NCI-H128 (cell line): ENCODE measurements at regions not wholly inside any gene's neighbourhood (a gene's known extent, or its start where the extent isn't known, plus 50 kb on each side); places are given as distances from the start of the nearest gene placed in this dataset.
"Not testable (repeated sequence)": the region's sequence is repeated elsewhere in the genome, so short reads cannot be mapped to it uniquely, and the experiment has no call there.

Experiments used
- DNase-seq: peaks from one replicate; lab custom pipeline; 2025; ENCODE audit not compliant: unreplicated experiment; lab: John Stamatoyannopoulos, UW

DNA sequence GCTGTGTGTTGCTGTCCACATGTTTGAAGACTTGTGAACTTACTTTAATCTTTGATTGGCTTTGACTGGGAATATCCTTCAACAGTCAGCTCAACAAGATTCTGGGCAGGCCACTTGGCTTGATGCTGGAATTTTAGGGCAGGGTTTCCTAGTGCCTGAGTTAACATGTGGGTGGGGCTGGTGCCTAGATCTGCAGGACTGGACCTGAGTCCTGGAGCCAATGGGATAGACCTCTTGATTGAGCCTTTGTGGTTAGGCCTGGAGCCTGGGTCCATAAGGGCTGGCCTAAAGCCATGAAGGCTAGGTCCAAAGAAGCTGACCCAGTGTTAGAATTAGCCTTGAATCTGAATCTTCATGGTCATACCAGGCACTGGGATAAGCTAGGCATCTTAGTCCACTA lies 757.1 kb upstream of the ADGRL3 start:
- DNase-seq: no peak

DNA sequence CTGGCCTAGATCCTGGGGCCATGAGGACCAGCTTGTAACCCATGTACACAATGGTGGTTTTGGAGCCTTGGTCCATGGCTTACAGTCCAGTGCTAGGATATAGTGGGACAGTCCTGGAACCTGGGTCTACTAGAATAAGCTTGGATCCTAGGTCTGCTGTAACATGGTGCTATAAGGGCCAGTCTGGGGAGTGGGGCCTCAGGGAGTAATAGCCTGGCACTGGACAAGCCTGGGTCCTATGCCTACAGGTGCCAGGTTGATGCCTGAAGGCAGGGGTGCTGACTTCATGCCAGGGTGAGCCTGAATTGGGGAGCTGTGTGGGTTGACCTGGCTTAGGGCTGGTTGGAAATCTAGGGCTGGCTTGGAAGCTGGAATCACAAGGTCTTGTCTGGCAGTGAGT lies 756.3 kb upstream of the ADGRL3 start:
- DNase-seq: no peak

- DNase-seq: no peak
Observed at GRCh38 chr4:60450054-60450453, 750.1 kb upstream of the ADGRL3 start.

GRCh38 chr4:60452266-60452665 lies 747.9 kb upstream of the ADGRL3 start:
- DNase-seq: no peak

DNA sequence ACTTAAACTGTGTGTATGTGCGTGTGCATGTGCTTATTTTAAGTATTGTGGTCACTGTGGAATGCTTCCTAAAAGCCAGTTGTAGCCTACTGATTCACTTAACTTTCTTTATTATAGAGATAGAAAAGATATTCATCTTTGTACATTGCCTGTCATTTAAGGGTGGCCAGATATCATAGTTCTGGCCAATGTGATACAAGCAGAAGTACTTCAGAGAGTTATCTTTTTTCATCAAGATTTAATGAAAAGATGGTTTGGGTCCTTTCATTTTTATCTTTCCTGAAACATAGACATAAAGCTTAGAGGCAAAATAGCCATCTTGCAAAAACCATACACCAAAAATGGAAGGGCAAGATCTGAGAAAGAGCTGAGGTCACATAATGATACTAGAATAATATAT lies 744.7 kb upstream of the ADGRL3 start:
- DNase-seq: no peak

DNA sequence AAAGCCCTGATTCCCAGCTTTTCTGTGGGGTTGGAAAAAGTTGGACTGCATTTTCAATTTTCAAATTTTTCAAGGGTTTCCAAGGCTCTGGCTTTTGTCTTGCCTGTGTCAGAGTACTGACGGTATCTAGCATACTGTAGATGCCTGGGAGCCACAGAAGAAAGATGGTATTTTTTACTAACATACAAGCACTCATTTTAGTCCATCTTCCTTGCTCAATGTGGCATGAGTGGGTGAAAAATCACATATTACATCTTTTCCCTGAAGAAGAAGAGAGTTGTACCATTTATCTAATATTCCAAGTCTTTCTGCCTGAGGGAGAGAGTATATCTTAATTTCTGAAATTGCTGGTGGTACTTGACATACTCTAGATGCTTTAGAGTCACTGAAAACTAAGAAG lies 738.6 kb upstream of the ADGRL3 start:
- DNase-seq: no peak

DNA sequence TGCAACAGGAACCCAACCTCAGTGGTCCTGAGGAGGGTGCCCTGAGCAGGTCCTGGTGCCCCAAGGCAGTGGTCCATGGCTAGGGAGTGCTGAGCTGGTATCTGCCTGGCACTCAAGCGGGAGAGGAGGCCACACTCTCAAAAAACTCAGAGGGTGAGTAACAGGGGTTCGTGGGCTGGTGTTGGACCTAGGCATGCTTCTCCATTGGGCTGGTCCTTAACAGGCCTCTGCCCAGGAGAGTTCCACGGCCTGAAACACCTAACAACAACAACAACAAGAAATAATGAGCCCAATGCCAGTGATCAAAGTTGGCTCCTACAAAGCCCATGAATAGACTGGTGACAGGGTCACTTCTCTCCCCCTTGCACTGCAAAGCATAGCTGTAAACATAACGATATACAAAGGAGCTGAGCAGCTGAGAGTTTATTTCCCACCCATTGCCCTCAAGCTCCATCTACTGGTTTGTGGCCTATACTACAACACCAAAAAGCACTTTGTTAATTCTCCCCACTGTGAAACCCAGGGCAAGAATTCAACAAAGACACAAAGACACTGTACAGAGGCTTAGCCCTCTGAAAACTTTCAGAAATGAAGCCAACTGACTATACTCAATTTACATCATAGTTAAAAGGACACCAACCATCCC lies 736.1 kb upstream of the ADGRL3 start:
- DNase-seq: no peak

GRCh38 chr4:60482921-60483351 lies 717.2 kb upstream of the ADGRL3 start:
- no peak for DNase-seq

- DNase-seq: no peak
Observed at GRCh38 chr4:60485276-60485675, 714.9 kb upstream of the ADGRL3 start.

DNA sequence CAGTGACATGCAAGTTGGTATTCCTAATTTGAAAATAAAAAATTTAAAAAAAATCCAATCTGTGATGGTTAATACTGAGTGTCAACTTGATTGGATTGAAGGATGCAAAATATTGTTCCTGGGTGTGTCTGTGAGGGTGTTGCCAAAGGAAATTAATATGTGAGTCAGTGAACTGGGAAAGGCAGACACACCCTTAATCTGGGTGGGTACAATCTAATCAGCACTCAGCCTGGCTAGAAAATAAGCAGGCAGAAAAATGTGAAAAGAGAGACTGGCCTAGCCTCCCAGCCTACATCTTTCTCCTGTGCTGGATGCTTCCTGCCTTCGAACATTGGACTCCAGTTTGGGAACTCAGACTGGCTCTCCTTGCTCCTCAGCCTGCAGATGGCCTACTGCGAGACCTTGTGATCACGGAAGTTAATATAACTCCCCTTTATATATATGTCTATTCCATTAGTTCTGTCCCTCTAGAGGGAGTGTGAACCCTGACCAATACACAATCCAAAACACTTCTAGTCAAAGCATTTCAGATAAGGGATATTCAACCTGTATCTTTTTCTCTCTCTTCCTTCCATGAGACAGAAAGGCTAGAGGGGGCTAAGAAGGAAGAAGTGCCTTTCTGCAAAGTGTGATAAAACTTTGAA lies 712.9 kb upstream of the ADGRL3 start:
- DNase-seq: not testable (repeated sequence)

- no peak for DNase-seq
Observed at GRCh38 chr4:60500810-60501209, 699.3 kb upstream of the ADGRL3 start.

GRCh38 chr4:60502733-60503132 lies 697.4 kb upstream of the ADGRL3 start:
- no peak for DNase-seq

- no peak for DNase-seq
Observed at GRCh38 chr4:60506061-60506460, 694.1 kb upstream of the ADGRL3 start.

DNA sequence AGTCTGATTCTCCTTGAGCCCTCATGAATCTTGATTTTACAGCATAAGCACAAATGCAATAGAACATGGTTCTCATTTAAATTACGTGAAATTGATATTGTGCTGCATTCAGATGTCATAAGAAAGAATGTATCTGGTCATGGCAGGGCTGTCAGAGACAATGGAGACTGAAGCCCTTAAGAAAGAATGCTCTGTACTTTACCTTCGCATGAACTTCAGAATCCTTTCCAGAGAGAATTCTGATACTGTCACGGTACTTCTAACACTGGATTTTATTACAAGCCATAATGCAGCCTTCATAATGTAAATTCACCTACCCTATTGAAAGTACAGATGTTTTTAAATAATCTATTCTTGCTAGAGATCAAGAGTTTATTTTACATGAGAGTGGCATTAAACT lies 677.9 kb upstream of the ADGRL3 start:
- DNase-seq: no peak

- DNase-seq: no peak
Observed at GRCh38 chr4:60531776-60532379, 668.2 kb upstream of the ADGRL3 start.

- no peak for DNase-seq
Observed at GRCh38 chr4:60544981-60545380, 655.1 kb upstream of the ADGRL3 start.

GRCh38 chr4:60562334-60562733 lies 637.8 kb upstream of the ADGRL3 start:
- DNase-seq: no peak

- no peak for DNase-seq
Observed at GRCh38 chr4:60565558-60565957, 634.6 kb upstream of the ADGRL3 start.

DNA sequence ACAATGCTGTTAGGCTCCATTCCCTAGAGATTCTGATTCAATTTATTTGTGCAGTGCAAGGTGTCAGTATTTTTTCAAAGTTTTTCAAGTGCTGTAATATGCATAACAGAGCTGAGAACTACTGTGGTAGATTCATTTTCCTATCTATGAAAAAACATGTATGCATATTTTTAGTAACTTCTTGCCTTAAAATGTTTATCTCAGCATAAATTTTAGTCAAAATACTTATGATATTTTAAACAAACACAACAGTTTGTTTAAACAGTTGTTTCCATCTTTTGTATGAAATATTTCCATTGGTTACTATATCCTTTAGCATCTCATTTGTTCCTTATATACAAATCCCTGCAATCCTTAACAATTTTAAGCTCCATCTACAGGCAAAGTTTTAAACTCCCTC lies 624.8 kb upstream of the ADGRL3 start:
- no peak for DNase-seq

DNA sequence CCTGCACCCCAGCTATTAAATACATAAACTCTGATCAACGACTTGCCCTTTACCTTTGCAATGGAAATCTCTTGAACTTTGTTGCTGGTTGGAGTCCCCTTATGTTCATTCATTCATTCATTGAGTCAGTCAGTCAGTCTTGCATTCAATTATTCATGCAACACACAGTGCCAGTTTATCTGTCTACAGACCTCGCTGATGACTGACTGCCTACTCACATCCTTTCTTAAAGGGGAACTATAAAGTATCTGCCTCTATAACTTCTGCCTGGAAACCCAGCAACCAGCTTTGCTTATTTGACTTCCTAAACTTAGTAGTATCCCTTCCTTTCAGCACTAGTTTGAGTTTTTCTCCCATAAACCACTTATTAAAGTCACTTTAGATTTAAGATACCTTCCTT lies 620.8 kb upstream of the ADGRL3 start:
- DNase-seq: no peak

DNA sequence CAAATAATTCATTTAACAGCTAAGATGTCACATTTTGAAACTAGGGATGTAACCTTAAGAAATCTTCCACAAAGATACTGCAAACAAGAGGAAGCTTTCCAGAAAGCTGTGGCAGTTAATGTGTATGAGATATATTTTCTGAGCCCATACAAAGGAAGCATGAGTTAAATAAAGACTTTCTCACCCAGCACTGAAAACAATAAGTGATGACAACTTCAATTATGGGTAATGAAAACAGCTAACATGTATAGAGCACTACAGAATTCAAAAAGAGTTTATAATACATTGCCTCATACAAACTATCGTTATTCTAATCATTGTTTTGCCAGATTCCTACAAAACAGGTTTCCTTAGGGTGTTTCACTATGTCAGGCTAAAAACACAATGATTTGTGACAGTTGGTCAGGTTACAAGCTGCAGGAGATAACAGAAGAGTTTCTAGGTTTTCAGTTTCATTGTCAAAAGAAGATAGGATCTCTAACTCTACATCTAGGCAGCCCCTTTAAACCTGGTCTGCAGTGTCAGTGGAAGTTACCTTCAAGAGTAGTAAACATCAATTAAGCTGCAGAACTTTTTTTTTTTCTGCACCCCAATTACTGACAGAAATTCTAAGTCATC lies 618.1 kb upstream of the ADGRL3 start:
- no peak for DNase-seq

GRCh38 chr4:60588556-60588955 lies 611.6 kb upstream of the ADGRL3 start:
- no peak for DNase-seq
